Lower leg skin (tissue), 4 donors: ENCODE measurements at regions not wholly inside any gene's neighbourhood (a gene's known extent, or its start where the extent isn't known, plus 50 kb on each side); places are given as distances from the start of the nearest gene placed in this dataset.

Experiments
- DNase-seq, 2 donors: peaks; one replicate each; pipeline ENCODE4 v3.0.0-alpha.2; 2019; ENCODE audit warnings: low spot score in 2 of 2
- H3K4me3 ChIP-seq: fragments of 200-600 bp; sonication (generic); 2 replicates; pipeline ENCODE4 v1.5.1; 2017; ENCODE audit warnings: mild to moderate bottlenecking, low read depth; ENCODE audit not compliant: poor library complexity, severe bottlenecking
- CTCF ChIP-seq, 3 donors: fragments of 450-650 bp; IDR thresholded peaks; one replicate each; pipeline ENCODE4 v1.5.1; 2016; ENCODE audit warnings: antibody characterized with exemption in 3 of 3, mild to moderate bottlenecking in 3 of 3, moderate library complexity in 2 of 3
- POLR2A ChIP-seq, 2 donors: fragments of 450-650 bp; IDR thresholded peaks; one replicate each; pipeline ENCODE4 v1.6.1; 2016 to 2017; ENCODE audit warnings: antibody characterized with exemption in 2 of 2, mild to moderate bottlenecking in 1 of 2, moderate library complexity in 1 of 2
- WGBS, 2 donors: methylation state at CpG; one replicate each; pipeline ENCODE4 v1.1.5; 2018; 5-methylcytosine and 5-hydroxymethylcytosine counted together
- intact Hi-C: fragments of 100-400 bp; cut with DNase I; formaldehyde crosslinking; loops from one replicate; pipeline ENCODE4 v1.15.0; 2023; ENCODE audit warnings: low total_unique reads

GRCh38 chr1:29860681-29861080 is 624.4 kb downstream of the PTPRU start:
- no peak for TF ChIP-seq POLR2A (IDR thresholded peaks at IDR 0.05)
- TF ChIP-seq CTCF (IDR thresholded peaks at IDR 0.05) = no peak
- intact Hi-C loops = no loop called here
- DNase-seq = peak in 1 of 2 donors; percentile 56
- H3K4me3 ChIP-seq = no peak overlapping the region
- 85 to 100% methylated on average over 2 of the region's 2 CpGs for WGBS, 2 donors

DNA sequence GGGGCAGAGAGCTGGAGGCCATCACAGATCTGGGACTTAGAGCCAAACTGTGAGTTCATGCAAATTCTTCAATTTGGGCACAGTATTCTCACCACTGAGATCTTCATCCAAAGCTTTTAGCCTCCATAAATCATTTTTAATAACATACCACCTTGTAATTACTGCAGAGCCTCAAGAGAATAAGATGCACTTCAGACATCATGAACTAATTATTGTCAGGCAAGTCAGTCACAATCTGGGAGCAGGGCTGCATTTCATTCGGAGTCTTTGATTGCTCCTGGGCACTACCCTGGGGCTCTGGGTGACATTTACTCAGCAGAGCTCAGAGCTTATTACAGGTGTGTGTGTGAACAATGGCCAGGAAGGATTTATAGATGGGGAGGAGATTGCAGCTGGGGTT is 623.7 kb downstream of the PTPRU start:
- TF ChIP-seq CTCF (IDR thresholded peaks at IDR 0.05) (no peak), POLR2A (IDR thresholded peaks at IDR 0.05) (no peak)
- intact Hi-C loops = no loop called here
- H3K4me3 ChIP-seq = no peak overlapping the region
- WGBS, 2 donors = 17 to 28% methylated on average over 1 of the region's 1 CpG
- peak in 1 of 2 donors; percentile 9 for DNase-seq

DNA sequence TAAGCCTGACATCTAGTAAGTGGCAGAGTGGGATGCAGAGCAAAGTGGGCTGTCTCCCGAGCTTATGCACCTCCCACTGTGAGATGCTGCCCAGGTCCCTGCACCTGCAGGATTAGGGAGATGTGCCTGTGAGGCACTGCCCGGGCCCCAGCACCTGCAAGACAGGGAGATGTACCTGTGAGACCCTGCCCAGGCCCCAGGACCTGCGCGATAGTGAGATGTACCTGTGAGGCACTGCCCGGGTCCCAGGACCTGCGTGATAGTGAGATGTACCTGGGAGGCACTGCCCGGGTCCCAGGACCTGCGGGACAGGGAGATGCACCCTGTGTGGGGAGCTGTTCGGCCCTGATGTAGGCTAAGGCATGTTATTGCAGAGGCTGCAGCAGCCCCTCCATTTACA is 622.8 kb downstream of the PTPRU start:
- intact Hi-C loops = no loop called here
- WGBS, 2 donors = 74% methylated on average over 9 of the region's 9 CpGs
- no peak overlapping the region for H3K4me3 ChIP-seq
- DNase-seq = peak in 1 of 2 donors; percentile 56
- no peak for TF ChIP-seq POLR2A (IDR thresholded peaks at IDR 0.05)
- no peak for TF ChIP-seq CTCF (IDR thresholded peaks at IDR 0.05)

- TF ChIP-seq POLR2A (IDR thresholded peaks at IDR 0.05) (no peak), CTCF (IDR thresholded peaks at IDR 0.05) (no peak)
- 53 to 61% methylated on average over 6 of the region's 6 CpGs for WGBS, 2 donors
- DNase-seq = peak in 1 of 2 donors; percentile 31
- H3K4me3 ChIP-seq = no peak overlapping the region
- intact Hi-C loops = no loop called here
Observed at GRCh38 chr1:29858646-29859045, 622.3 kb downstream of the PTPRU start.

DNA sequence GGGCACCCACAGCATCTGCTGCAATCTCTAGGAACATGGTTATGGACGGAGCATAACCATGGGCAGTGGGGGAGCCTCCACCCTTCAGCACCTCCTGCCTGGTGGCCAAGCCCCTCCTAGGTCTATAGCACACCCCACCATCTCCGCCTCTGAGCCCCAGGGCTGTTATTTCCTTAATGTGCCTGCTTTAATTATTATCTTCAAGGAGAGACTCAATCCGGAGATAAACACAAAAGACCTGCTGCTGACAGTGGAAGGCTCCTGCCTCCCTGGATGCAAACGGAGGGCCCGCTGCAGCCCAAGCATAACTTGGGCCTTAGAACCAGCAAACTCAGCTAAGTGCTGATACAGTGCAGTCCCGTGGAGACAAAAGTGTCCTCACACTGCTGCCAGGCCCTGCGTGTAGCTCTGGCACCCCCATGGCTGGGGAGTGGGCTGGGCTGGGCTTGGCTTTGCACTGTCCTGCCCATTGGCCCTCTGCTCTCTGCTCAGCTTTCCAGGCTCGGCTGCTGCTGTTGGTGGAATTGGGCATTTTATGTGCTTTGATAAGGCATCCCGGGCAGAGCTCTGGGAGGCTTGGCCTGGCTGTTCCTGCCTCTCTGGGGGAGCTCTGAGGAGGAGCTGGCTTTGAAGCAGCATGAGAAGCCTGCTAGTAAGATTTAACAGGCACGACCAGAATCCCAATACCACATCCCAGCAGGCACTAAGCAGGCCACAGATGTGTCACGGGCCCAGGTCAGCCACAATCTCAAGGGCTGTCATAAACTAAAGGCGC is 620.2 kb downstream of the PTPRU start:
- WGBS, 2 donors = 55 to 58% methylated on average over 10 of the region's 12 CpGs
- no peak for TF ChIP-seq CTCF (IDR thresholded peaks at IDR 0.05)
- no peak for TF ChIP-seq POLR2A (IDR thresholded peaks at IDR 0.05)
- DNase-seq = peak in 1 of 2 donors; percentile 39
- no peak overlapping the region for H3K4me3 ChIP-seq
- intact Hi-C loops = no loop called here
